Sciatic nerve (tissue), 2 donors: ENCODE measurements at regions not wholly inside any gene's neighbourhood (a gene's known extent, or its start where the extent isn't known, plus 50 kb on each side); places are given as distances from the start of the nearest gene placed in this dataset.

ENCODE experiments used
- ATAC-seq: fragments of 200-7000 bp; cut with Tn5 transposase; one replicate; pipeline ENCODE4 v1.9.1; 2020; ENCODE audit warnings: mild to moderate bottlenecking, moderate library complexity
- DNase-seq: peaks from one replicate; pipeline ENCODE4 v3.0.0-alpha.2; 2020; ENCODE audit warnings: low spot score
- intact Hi-C: fragments of 100-400 bp; cut with DNase I; formaldehyde crosslinking; loops from one replicate; pipeline ENCODE4 v1.14.2; 2022
- donor health status: DM: no; HTN: no; CAD: no.
- donor health status: DM: no; HTN: no; CAD: no.

DNA sequence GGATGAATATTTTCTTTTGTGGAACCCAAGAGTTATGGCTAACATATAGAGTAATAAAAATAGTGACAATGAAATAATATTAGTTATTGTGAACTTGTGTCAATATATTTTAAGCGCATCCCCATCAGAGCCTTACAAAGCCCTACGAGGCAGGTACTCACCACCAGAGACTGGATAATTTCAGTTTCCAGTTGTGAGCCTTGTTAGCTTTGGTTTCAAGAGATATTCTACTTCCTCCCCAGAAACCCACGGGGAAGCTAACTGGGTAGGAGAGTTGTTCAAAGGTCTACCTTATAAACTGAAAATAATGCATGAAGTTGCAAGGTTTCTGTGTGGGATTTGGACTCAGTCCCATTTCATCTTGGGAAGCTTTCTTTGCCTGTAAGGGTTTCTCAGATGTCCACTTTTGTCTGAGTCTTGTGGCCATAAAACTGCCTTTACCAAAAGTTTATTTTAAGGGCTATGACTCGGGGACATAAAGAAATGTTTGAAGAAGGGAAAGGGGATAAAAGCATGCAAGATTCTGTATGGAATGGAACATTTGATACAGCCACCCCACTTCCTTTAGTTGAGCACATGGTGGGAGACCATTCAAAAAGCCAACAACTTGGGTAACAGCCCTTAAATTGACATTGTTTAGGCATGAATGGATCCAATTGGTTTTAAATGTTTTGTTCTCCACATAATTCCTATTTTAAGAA, 57.4 kb upstream of the ANKRD55 start:
- no peak for DNase-seq
- intact Hi-C loops, result no loop called here
- no peak for ATAC-seq

DNA sequence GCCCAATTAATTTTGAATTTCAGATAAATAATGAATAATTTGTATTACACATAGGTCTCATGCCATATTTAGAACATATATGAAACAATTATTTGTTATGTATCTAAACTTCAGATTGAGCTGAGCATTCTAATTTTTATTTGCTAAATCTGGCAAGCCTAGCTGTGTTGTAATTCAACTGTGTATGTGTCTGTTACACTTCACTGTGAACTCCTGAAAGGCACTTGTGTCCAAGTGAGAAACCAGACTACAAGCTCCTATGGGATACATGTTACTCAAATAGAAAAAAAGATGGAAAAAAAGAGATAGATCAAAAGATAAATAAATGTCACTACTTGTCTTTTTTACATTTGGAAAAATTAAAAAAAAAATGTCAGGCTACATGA, 56.5 kb upstream of the ANKRD55 start:
- ATAC-seq, result no peak
- intact Hi-C loops, result loop anchor here (10.0 kb wide), 1 partner anchor 195 kb away; no protein-coding TSS in a partner anchor
- no peak for DNase-seq

- intact Hi-C loops, result loop anchor here (10.0 kb wide), 1 partner anchor 196 kb away; no protein-coding TSS in a partner anchor
- ATAC-seq (no peak), DNase-seq (no peak)
These were observed 55.9 kb upstream of the ANKRD55 start for GRCh38 chr5:56288873-56289601.

GRCh38 chr5:56286015-56286884, 53.1 kb upstream of the ANKRD55 start:
- intact Hi-C loops, result loop anchor here (10.0 kb wide), 1 partner anchor 199 kb away; no protein-coding TSS in a partner anchor
- ATAC-seq (peak; percentile 55), DNase-seq (no peak)

GRCh38 chr5:56282951-56283350, 49.8 kb upstream of the ANKRD55 start:
- no peak for ATAC-seq

More at GRCh38 chr5:56282951-56283350, 49.8 kb upstream of the ANKRD55 start:
- no peak for DNase-seq
- intact Hi-C loops, result loop anchor here (10.0 kb wide), 1 partner anchor 202 kb away; no protein-coding TSS in a partner anchor
